Esophagus squamous epithelium (tissue), 4 donors: ENCODE measurements at regions not wholly inside any gene's neighbourhood (a gene's known extent, or its start where the extent isn't known, plus 50 kb on each side); places are given as distances from the start of the nearest gene placed in this dataset.

Source experiments
- CTCF ChIP-seq, 6 experiments: fragments of 450-650 bp in 4 of 6; fragments of 200-600 bp in 2 of 6; sonication (generic) in 2 of 6; IDR thresholded peaks; one replicate each; pipeline ENCODE4 v1.5.1; 2016 to 2019; ENCODE audit warnings: antibody characterized with exemption in 6 of 6, mild to moderate bottlenecking in 4 of 6, moderate library complexity in 4 of 6
- POLR2A ChIP-seq, 4 donors: fragments of 450-650 bp; IDR thresholded peaks; one replicate each; pipeline ENCODE4 v1.6.1; 2017; ENCODE audit warnings: antibody characterized with exemption in 4 of 4, mild to moderate bottlenecking in 4 of 4, moderate library complexity in 3 of 4

DNA sequence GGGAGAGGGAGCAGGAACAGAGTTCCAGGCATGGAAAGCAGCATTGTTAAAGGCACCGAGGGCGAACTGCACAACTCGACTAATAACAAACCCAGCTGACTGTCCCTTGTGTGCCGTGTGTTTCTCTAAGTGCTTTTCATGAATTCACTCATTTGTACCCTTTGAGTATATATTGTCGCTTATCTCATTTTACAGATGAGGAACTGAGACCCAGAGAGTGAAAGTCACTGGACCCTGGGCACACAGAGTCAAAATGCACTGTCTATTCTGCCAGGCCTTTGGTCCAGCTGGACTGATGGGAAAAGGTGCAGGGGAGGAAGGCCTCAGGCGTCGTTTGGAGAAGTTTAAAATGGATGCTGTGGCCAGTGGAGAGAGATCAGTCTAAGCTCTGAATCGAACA lies 100.7 kb upstream of the GRIK3 start:
- TF ChIP-seq CTCF (IDR thresholded peaks at IDR 0.05) (no peak), POLR2A (IDR thresholded peaks at IDR 0.05) (no peak)
